WTC11 (cell line): ENCODE measurements at regions not wholly inside any gene's neighbourhood (a gene's known extent, or its start where the extent isn't known, plus 50 kb on each side); places are given as distances from the start of the nearest gene placed in this dataset.
A peak's percentile ranks its signal among the peaks of the same experiment; 100 is the strongest.

Experiments
- ATAC-seq: fragments of 200-7000 bp; cut with Tn5 transposase; 2 replicates; pipeline ENCODE4 v1.10.0; 2021; ENCODE audit warnings: mild to moderate bottlenecking, moderate library complexity
- CTCF ChIA-PET: fragments of 300-600 bp; sonication (Branson Sonifier 250); formaldehyde crosslinking; loops from one replicate; lab custom pipeline; 2021; ENCODE audit warnings: antibody characterized with exemption; lab: Charles Lee
- POLR2A ChIA-PET: fragments of 350-600 bp; sonication (Branson Sonifier 250); formaldehyde crosslinking; loops from one replicate; lab custom pipeline; 2021; ENCODE audit warnings: antibody characterized with exemption; lab: Charles Lee
- DNase-seq: peaks from one replicate; pipeline ENCODE4 v3.0.0; 2021; ENCODE audit warnings: low spot score
- H3K27ac Mint-ChIP-seq: 2 replicates; pipeline ENCODE4 v1.8.0; 2021; ENCODE audit warnings: mixed read lengths
- H3K27me3 Mint-ChIP-seq: 2 replicates; pipeline ENCODE4 v1.8.0; 2021; ENCODE audit warnings: low read depth, mild to moderate bottlenecking, moderate library complexity, mixed read lengths
- H3K36me3 Mint-ChIP-seq: 2 replicates; pipeline ENCODE4 v1.8.0; 2021; ENCODE audit warnings: mixed read lengths
- H3K4me1 Mint-ChIP-seq: 2 replicates; pipeline ENCODE4 v1.8.0; 2022; ENCODE audit warnings: mixed read lengths
- H3K4me3 Mint-ChIP-seq: 2 replicates; pipeline ENCODE4 v1.8.0; 2021; ENCODE audit warnings: mild to moderate bottlenecking, moderate library complexity, mixed read lengths
- H3K9me3 Mint-ChIP-seq: 2 replicates; pipeline ENCODE4 v1.8.0; 2021; ENCODE audit warnings: mixed read lengths
- CBFB ChIP-seq: sonication (generic); formaldehyde crosslinking; IDR thresholded peaks from 2 replicates; pipeline ENCODE4 v1.8.1; 2022; ENCODE audit warnings: mild to moderate bottlenecking, low read depth, missing genetic modification reagents
- FOXK1 ChIP-seq: sonication (generic); formaldehyde crosslinking; IDR thresholded peaks from 2 replicates; pipeline ENCODE4 v1.8.0; 2022; ENCODE audit warnings: mild to moderate bottlenecking, moderate library complexity, missing genetic modification reagents
- GABPB1 ChIP-seq: sonication (generic); formaldehyde crosslinking; IDR thresholded peaks from 2 replicates; pipeline ENCODE4 v1.8.1; 2023; ENCODE audit warnings: mild to moderate bottlenecking, missing genetic modification reagents
- GTF2I ChIP-seq: fragments of 250-450 bp; sonication (Bioruptor Pico); conservative IDR thresholded peaks from 2 replicates; pipeline ENCODE4 v1.4.0; 2021; ENCODE audit warnings: mild to moderate bottlenecking
- KAT7 ChIP-seq: sonication (generic); formaldehyde crosslinking; IDR thresholded peaks from 2 replicates; pipeline ENCODE4 v1.8.1; 2023; ENCODE audit warnings: missing genetic modification reagents, mild to moderate bottlenecking, borderline replicate concordance
- MYBL2 ChIP-seq: sonication (generic); formaldehyde crosslinking; IDR thresholded peaks from 2 replicates; pipeline ENCODE4 v1.8.1; 2023; ENCODE audit warnings: mild to moderate bottlenecking, moderate library complexity, missing genetic modification reagents
- NFYB ChIP-seq: sonication (generic); formaldehyde crosslinking; conservative IDR thresholded peaks from 2 replicates; pipeline ENCODE4 v1.8.0; 2022; ENCODE audit warnings: low read depth, missing genetic modification reagents
- SMAD4 ChIP-seq: sonication (generic); formaldehyde crosslinking; IDR thresholded peaks from 2 replicates; pipeline ENCODE4 v1.8.0; 2022; ENCODE audit warnings: mild to moderate bottlenecking, missing genetic modification reagents
- ZNF317 ChIP-seq: sonication (generic); formaldehyde crosslinking; IDR thresholded peaks from 2 replicates; pipeline ENCODE4 v1.8.1; 2023; ENCODE audit warnings: low read depth, mild to moderate bottlenecking, moderate library complexity, missing genetic modification reagents, borderline replicate concordance
- ZNF396 ChIP-seq: fragments of 250-450 bp; sonication (Bioruptor Pico); IDR thresholded peaks from 2 replicates; pipeline ENCODE4 v1.8.0; 2021; ENCODE audit warnings: mild to moderate bottlenecking, moderate library complexity, borderline replicate concordance
- ZNF416 ChIP-seq: fragments of 250-450 bp; sonication (Bioruptor Pico); IDR thresholded peaks from 2 replicates; pipeline ENCODE4 v1.9.0; 2021; ENCODE audit warnings: mild to moderate bottlenecking, inconsistent platforms
- ZNF423 ChIP-seq: fragments of 250-450 bp; sonication (Bioruptor Pico); IDR thresholded peaks from 2 replicates; pipeline ENCODE4 v2.1.2; 2022; ENCODE audit warnings: mild to moderate bottlenecking, moderate library complexity
- TF ChIP-seq, protein P1 (sequence below): sonication (generic); formaldehyde crosslinking; IDR thresholded peaks from 2 replicates; pipeline ENCODE4 v1.8.1; 2022; ENCODE audit warnings: mild to moderate bottlenecking, missing genetic modification reagents, moderate library complexity, borderline replicate concordance
- TF ChIP-seq, protein P2 (sequence below): sonication (generic); formaldehyde crosslinking; IDR thresholded peaks from 2 replicates; pipeline ENCODE4 v1.8.1; 2023; ENCODE audit warnings: mild to moderate bottlenecking, missing genetic modification reagents, moderate library complexity
- TF ChIP-seq, protein P3 (sequence below): sonication (generic); formaldehyde crosslinking; conservative IDR thresholded peaks from 2 replicates; pipeline ENCODE4 v1.8.1; 2023; ENCODE audit warnings: mild to moderate bottlenecking, low read depth, missing genetic modification reagents, moderate library complexity
- TF ChIP-seq, protein P4 (sequence below): sonication (generic); formaldehyde crosslinking; IDR thresholded peaks from 2 replicates; pipeline ENCODE4 v1.8.0; 2022; ENCODE audit warnings: missing genetic modification reagents

DNA sequence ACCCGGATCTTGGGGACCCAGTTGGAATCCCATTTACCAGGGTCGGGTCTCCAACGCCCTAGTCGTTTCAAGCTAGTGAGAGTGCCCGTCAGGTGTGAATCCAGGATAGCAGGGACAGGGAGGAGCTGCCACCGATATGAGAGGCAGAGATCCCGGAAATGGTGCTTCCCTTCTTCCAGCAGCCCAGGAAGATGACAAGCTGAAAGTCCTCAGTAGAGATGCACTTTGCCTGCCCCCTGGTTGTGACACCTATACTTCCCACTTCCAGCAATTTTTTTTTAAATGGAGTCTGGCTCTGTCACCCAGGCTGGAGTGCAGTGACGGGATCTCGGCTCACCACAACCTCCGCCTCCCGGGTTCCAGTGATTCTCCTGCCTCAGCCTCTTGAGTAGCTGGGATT is 503.0 kb downstream of the NTRK3 start:
- no peak overlapping the region for H3K27ac Mint-ChIP-seq
- peak; percentile 15 for DNase-seq
- CTCF ChIA-PET = interaction anchor here (1.1 kb wide), 2 partner anchors 37 to 130 kb away, joined by 3 to 8 read pairs; no protein-coding TSS in a partner anchor
- H3K4me3 Mint-ChIP-seq = no peak overlapping the region
- peak; percentile 41 for ATAC-seq
- TF ChIP-seq, protein P1, sequence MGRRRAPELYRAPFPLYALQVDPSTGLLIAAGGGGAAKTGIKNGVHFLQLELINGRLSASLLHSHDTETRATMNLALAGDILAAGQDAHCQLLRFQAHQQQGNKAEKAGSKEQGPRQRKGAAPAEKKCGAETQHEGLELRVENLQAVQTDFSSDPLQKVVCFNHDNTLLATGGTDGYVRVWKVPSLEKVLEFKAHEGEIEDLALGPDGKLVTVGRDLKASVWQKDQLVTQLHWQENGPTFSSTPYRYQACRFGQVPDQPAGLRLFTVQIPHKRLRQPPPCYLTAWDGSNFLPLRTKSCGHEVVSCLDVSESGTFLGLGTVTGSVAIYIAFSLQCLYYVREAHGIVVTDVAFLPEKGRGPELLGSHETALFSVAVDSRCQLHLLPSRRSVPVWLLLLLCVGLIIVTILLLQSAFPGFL (CRISPR knock-in tag) = no peak
- TF ChIP-seq FOXK1 = no peak
- no peak for TF ChIP-seq KAT7 (CRISPR knock-in tag)
- TF ChIP-seq, protein P2, sequence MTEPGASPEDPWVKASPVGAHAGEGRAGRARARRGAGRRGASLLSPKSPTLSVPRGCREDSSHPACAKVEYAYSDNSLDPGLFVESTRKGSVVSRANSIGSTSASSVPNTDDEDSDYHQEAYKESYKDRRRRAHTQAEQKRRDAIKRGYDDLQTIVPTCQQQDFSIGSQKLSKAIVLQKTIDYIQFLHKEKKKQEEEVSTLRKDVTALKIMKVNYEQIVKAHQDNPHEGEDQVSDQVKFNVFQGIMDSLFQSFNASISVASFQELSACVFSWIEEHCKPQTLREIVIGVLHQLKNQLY (CRISPR knock-in tag) = no peak
- TF ChIP-seq ZNF423 (CRISPR knock-in tag) = no peak
- no peak for TF ChIP-seq GABPB1 (CRISPR knock-in tag)
- TF ChIP-seq NFYB = no peak
- TF ChIP-seq, protein P3, sequence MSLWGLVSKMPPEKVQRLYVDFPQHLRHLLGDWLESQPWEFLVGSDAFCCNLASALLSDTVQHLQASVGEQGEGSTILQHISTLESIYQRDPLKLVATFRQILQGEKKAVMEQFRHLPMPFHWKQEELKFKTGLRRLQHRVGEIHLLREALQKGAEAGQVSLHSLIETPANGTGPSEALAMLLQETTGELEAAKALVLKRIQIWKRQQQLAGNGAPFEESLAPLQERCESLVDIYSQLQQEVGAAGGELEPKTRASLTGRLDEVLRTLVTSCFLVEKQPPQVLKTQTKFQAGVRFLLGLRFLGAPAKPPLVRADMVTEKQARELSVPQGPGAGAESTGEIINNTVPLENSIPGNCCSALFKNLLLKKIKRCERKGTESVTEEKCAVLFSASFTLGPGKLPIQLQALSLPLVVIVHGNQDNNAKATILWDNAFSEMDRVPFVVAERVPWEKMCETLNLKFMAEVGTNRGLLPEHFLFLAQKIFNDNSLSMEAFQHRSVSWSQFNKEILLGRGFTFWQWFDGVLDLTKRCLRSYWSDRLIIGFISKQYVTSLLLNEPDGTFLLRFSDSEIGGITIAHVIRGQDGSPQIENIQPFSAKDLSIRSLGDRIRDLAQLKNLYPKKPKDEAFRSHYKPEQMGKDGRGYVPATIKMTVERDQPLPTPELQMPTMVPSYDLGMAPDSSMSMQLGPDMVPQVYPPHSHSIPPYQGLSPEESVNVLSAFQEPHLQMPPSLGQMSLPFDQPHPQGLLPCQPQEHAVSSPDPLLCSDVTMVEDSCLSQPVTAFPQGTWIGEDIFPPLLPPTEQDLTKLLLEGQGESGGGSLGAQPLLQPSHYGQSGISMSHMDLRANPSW = no peak
- no peak for TF ChIP-seq ZNF396 (CRISPR knock-in tag)
- TF ChIP-seq, protein P4, sequence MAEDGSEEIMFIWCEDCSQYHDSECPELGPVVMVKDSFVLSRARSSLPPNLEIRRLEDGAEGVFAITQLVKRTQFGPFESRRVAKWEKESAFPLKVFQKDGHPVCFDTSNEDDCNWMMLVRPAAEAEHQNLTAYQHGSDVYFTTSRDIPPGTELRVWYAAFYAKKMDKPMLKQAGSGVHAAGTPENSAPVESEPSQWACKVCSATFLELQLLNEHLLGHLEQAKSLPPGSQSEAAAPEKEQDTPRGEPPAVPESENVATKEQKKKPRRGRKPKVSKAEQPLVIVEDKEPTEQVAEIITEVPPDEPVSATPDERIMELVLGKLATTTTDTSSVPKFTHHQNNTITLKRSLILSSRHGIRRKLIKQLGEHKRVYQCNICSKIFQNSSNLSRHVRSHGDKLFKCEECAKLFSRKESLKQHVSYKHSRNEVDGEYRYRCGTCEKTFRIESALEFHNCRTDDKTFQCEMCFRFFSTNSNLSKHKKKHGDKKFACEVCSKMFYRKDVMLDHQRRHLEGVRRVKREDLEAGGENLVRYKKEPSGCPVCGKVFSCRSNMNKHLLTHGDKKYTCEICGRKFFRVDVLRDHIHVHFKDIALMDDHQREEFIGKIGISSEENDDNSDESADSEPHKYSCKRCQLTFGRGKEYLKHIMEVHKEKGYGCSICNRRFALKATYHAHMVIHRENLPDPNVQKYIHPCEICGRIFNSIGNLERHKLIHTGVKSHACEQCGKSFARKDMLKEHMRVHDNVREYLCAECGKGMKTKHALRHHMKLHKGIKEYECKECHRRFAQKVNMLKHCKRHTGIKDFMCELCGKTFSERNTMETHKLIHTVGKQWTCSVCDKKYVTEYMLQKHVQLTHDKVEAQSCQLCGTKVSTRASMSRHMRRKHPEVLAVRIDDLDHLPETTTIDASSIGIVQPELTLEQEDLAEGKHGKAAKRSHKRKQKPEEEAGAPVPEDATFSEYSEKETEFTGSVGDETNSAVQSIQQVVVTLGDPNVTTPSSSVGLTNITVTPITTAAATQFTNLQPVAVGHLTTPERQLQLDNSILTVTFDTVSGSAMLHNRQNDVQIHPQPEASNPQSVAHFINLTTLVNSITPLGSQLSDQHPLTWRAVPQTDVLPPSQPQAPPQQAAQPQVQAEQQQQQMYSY (CRISPR knock-in tag) = no peak
- TF ChIP-seq ZNF416 = no peak
- TF ChIP-seq CBFB = no peak
- TF ChIP-seq SMAD4 (CRISPR knock-in tag) = no peak
- H3K27me3 Mint-ChIP-seq = no peaks in the 10 kb centered on the region; the same call in 1 of the 2 replicates
- no peaks in the 10 kb centered on the region for H3K9me3 Mint-ChIP-seq
- POLR2A ChIA-PET = interaction anchor here (0.6 to 1.3 kb wide), 2 partner anchors 10 to 1625 kb away, joined by 5 to 7 read pairs; no protein-coding TSS in a partner anchor
- H3K4me1 Mint-ChIP-seq = no peaks in the 10 kb centered on the region
- no peaks in the 10 kb centered on the region for H3K36me3 Mint-ChIP-seq

DNA sequence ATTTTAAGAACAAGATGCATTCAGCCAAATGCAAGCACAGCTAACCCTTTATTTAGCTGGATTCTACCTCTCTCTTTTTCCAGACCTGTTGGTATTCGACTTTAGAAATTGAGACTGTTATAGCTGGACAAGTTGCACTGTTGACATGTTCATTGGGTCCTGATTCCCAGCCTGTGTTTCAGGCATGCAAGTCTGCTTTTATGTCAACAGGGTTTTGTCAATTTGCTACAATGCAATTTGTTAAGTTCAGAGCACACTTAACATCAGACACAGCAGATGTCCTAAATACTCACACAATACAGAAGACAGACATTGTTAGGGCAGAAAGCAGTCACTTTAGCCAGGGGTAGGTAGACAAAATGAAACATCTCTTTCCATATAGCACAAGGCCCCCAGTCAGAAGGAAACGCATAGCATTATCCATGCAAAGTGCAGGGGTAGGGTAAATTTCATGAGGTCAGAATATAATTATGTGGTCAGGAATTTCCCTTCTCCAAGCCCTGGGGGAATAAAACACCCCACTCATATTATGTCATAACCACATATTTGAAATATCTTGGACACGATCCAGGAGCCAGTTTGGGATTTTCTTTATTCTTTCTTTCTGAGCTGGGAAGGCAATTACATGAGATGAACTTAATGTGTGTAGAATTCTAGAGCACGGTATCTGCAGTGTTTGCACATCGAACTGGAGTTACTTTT is 504.1 kb downstream of the NTRK3 start:
- Mint-ChIP-seq H3K36me3 (no peaks in the 10 kb centered on the region), H3K27me3 (no peaks in the 10 kb centered on the region; the same call in 1 of the 2 replicates), H3K27ac (no peak overlapping the region), H3K4me1 (no peaks in the 10 kb centered on the region), H3K4me3 (no peak overlapping the region), H3K9me3 (no peaks in the 10 kb centered on the region)
- ATAC-seq (no peak), DNase-seq (no peak)
- TF ChIP-seq, protein P2 (CRISPR knock-in tag) = no peak
- TF ChIP-seq MYBL2 (no peak), ZNF317 (CRISPR knock-in tag) (no peak), GTF2I (CRISPR knock-in tag) (no peak)
- POLR2A ChIA-PET = no interaction called here
- CTCF ChIA-PET = interaction anchor here (1.1 kb wide), 1 partner anchor 129 kb away, joined by 3 read pairs; no protein-coding TSS in a partner anchor
